Nephron progenitor cell (in vitro differentiated cells): ENCODE measurements at regions not wholly inside any gene's neighbourhood (a gene's known extent, or its start where the extent isn't known, plus 50 kb on each side); places are given as distances from the start of the nearest gene placed in this dataset.

Experiments
- DNase-seq: peaks from one replicate; pipeline ENCODE4 v3.0.0; 2021
- H3K27ac Mint-ChIP-seq: 2 replicates; pipeline ENCODE4 v1.8.0; 2021; ENCODE audit warnings: mild to moderate bottlenecking, moderate library complexity, mixed read lengths
- H3K27me3 Mint-ChIP-seq: 2 replicates; pipeline ENCODE4 v1.8.0; 2021; ENCODE audit warnings: mild to moderate bottlenecking, low read depth, mixed read lengths; ENCODE audit not compliant: poor library complexity
- H3K36me3 Mint-ChIP-seq: 2 replicates; pipeline ENCODE4 v1.8.0; 2021; ENCODE audit warnings: low read depth, mixed read lengths
- H3K4me1 Mint-ChIP-seq: 2 replicates; pipeline ENCODE4 v1.8.0; 2021; ENCODE audit warnings: mixed read lengths
- H3K4me3 Mint-ChIP-seq: 2 replicates; pipeline ENCODE4 v1.8.0; 2021; ENCODE audit warnings: mild to moderate bottlenecking, moderate library complexity, mixed read lengths
- H3K9me3 Mint-ChIP-seq: 2 replicates; pipeline ENCODE4 v1.8.0; 2021; ENCODE audit warnings: mild to moderate bottlenecking, moderate library complexity, mixed read lengths
- TF ChIP-seq, protein P1 (sequence below): fragments of 200-600 bp; sonication (generic); IDR thresholded peaks from 2 replicates; pipeline ENCODE4 v1.5.0; 2021; ENCODE audit warnings: antibody characterized with exemption

DNA sequence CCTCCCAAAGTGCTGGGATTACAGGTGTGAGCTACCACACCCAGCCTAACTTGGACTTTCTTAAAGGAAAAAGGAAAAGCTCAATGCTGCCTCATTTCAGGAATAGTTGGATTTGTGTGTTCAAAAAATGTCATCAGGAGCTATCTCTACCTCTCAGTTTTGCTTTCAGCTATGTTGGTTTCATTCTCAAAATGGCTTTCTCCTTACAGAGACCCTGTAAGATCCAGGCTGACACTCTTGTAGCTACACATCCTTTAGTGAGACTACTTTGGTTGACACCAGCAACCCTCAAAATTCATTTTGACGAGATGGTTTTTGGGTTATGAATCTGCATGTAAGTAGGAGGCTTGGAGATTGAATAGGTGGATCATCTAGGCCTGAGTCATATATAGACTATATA, 269.7 kb upstream of the SORCS1 start:
- TF ChIP-seq, protein P1, sequence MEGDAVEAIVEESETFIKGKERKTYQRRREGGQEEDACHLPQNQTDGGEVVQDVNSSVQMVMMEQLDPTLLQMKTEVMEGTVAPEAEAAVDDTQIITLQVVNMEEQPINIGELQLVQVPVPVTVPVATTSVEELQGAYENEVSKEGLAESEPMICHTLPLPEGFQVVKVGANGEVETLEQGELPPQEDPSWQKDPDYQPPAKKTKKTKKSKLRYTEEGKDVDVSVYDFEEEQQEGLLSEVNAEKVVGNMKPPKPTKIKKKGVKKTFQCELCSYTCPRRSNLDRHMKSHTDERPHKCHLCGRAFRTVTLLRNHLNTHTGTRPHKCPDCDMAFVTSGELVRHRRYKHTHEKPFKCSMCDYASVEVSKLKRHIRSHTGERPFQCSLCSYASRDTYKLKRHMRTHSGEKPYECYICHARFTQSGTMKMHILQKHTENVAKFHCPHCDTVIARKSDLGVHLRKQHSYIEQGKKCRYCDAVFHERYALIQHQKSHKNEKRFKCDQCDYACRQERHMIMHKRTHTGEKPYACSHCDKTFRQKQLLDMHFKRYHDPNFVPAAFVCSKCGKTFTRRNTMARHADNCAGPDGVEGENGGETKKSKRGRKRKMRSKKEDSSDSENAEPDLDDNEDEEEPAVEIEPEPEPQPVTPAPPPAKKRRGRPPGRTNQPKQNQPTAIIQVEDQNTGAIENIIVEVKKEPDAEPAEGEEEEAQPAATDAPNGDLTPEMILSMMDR = no peak

DNA sequence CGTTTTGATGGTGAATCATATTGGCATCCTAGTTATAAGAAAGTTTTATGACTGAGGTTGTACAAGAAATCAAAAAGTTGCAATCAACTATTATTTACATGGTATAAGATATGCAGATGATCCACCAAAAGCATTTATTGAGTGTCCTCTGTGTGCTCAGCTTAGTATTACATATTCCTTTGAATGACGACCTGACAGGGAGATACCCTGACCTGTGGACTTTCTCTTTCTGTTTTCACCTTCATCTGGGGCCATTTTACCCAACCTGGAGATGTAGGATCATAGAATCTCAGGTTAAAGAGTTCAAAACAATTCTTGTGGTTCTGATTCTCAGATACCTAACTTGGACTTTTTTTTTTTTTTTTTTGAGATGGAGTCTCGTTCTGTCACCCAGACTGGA, 269.1 kb upstream of the SORCS1 start:
- Mint-ChIP-seq H3K27ac (no peak overlapping the region), H3K4me3 (no peak overlapping the region), H3K36me3 (no peaks in the 10 kb centered on the region), H3K27me3 (no peaks in the 10 kb centered on the region), H3K4me1 (peaks cover 15% of the 10 kb centered on the region), H3K9me3 (no peaks in the 10 kb centered on the region)
- DNase-seq = no peak
- TF ChIP-seq, protein P1 = no peak

More for the DNA sequence above, 269.7 kb upstream of the SORCS1 start:
- Mint-ChIP-seq H3K4me3 (no peak overlapping the region), H3K27ac (no peak overlapping the region), H3K27me3 (no peaks in the 10 kb centered on the region), H3K9me3 (no peaks in the 10 kb centered on the region), H3K36me3 (no peaks in the 10 kb centered on the region), H3K4me1 (peaks cover 15% of the 10 kb centered on the region)
- DNase-seq = no peak

DNA sequence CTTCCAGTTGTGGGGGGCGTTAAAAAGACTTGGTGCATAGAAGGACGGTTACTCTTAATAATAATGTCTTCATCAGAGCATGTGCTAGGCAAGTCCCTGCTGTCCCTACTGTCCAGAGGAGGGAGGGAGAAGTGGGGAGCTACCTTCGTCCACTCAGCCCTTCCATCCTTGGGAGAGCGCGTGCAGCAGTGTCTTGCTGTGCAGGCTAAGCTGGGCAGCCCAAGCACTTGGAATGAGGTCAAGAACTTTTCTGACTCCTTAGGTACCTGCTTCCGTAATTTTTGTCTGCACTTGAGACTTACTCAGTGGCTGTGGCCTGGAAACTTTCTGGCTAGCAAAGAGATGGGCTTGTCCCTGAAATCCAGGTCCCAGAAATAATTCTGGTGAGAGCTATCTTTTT, 265.9 kb upstream of the SORCS1 start:
- no peaks in the 10 kb centered on the region for H3K4me1 Mint-ChIP-seq
- DNase-seq = no peak
- H3K27ac Mint-ChIP-seq = no peak overlapping the region
- H3K36me3 Mint-ChIP-seq = no peaks in the 10 kb centered on the region
- no peaks in the 10 kb centered on the region for H3K9me3 Mint-ChIP-seq
- TF ChIP-seq, protein P1 = no peak
- no peak overlapping the region for H3K4me3 Mint-ChIP-seq
- peaks cover 3% of the 10 kb centered on the region for H3K27me3 Mint-ChIP-seq

DNA sequence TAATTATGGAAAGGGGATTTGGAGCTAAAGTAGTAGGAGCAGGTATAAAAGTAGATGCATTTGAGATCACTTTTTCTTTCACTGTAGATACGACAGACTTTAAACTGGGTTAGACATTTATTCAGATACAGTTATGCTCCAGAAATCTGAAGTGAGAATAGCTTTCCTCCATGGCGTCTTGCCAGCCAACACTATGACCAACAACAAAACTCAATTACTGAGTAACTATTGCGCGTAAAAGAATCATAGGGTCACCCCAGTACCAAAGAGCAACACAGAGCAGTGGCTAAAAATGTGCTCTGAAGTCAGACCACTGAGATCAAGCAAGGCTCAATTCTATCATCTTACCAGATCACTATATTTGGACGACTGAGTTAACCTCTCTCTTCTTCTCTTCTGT, 262.5 kb upstream of the SORCS1 start:
- H3K9me3 Mint-ChIP-seq = no peaks in the 10 kb centered on the region
- TF ChIP-seq, protein P1 = no peak
- no peaks in the 10 kb centered on the region for H3K36me3 Mint-ChIP-seq
- DNase-seq = no peak
- H3K4me1 Mint-ChIP-seq = no peaks in the 10 kb centered on the region
- H3K4me3 Mint-ChIP-seq = no peak overlapping the region
- peaks cover 3% of the 10 kb centered on the region for H3K27me3 Mint-ChIP-seq
- no peak overlapping the region for H3K27ac Mint-ChIP-seq

DNA sequence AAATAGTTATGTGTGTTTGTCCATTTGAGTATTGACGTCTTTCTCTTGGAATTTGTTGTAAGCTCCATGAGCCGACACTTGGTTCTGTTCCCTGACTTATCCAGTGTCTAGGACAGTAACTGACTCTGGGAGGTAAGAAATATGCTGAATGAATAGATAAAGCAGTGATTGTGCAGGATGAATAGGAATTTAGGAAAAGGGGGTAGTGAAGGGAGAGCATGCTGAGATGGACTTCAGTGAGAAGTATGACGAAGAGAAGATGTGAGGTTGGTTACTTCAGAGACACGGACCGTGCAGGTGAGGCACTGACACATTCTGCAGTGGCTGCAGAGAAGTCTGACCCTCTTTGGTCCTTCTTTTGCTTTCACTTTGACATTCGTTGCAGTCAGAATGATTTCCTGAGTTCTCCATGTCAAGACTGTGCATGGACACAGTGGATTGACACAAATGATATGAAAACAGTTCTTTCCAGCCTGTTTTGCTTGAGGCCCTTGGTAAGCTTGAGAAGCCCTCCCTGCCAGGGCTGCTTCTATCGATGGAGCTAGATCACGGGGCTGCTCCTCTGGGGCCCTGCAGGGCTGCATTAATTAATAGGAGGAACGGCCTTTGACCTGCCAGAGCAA, 261.5 kb upstream of the SORCS1 start:
- Mint-ChIP-seq H3K9me3 (no peaks in the 10 kb centered on the region), H3K27ac (no peak overlapping the region), H3K27me3 (peaks cover 3% of the 10 kb centered on the region), H3K4me1 (no peaks in the 10 kb centered on the region), H3K4me3 (no peak overlapping the region), H3K36me3 (no peaks in the 10 kb centered on the region)
- TF ChIP-seq, protein P1 = no peak
- DNase-seq = no peak

DNA sequence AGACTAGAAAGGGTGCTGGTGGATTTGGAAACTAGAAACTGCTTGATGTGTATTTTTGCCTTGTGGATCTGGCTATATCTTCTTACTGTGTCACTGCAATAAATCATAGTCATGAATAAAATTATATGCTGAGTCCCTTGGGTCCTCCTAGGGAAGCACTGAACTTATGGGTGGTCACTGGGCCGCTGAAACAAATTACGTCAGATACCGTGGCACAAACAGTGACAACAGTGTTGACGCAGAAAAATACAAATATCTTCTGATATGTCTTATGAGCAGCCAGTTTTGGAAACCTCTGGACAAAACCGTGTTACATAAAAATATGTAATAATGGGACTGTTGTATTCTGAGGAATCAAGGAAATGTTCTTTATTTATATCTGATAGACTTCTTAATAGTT, 260.1 kb upstream of the SORCS1 start:
- DNase-seq = no peak
- Mint-ChIP-seq H3K4me3 (no peak overlapping the region), H3K4me1 (no peaks in the 10 kb centered on the region), H3K27ac (no peak overlapping the region), H3K27me3 (peaks cover 3% of the 10 kb centered on the region), H3K36me3 (no peaks in the 10 kb centered on the region), H3K9me3 (no peaks in the 10 kb centered on the region)
- TF ChIP-seq, protein P1 = no peak
